VCaP (cell line): ENCODE measurements at regions not wholly inside any gene's neighbourhood (a gene's known extent, or its start where the extent isn't known, plus 50 kb on each side); places are given as distances from the start of the nearest gene placed in this dataset.

ENCODE experiments used
- H3K27ac ChIP-seq: fragments of 450-650 bp; 2 replicates; pipeline ENCODE4 v1.5.1; 2017
- TF ChIP-seq, protein P1 (sequence below): fragments of 450-650 bp; conservative IDR thresholded peaks from 2 replicates; pipeline ENCODE4 v1.5.1; 2017; ENCODE audit warnings: mild to moderate bottlenecking, moderate library complexity

DNA sequence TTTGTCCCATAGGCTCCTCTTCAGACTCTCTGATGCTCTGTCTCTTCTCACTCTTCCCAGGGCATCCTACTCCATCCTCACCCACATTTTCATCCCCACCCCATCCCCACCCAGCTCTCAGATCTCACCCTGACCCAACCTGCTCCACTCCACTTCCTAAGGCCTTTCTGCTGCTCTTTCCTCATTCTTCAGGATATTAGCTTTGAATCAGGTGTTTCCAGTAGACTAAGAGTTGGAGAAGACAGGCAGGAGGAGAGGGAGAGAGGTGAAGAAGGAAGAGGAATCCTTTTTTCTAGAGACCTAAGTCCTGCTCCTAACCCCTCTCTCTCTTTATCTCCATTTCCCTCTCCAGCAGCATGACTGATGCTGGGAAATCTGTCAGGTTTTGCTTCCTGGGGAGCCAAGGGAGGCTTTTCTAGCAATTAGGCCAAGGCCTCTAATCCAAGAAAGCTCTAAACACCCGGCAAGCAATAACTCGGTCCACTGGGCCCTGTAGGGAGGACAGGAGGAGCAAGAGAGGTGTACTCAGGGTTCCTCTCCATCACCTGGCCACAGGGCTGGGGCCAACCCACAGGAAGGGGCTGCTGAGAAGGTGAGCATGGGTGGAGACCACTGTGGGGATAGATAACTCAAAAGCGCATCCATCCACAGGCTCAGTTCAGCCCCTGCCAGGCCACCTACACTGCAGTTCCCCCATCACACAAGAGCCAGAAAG lies 133.3 kb downstream of the TMEM132E start:
- TF ChIP-seq, protein P1, sequence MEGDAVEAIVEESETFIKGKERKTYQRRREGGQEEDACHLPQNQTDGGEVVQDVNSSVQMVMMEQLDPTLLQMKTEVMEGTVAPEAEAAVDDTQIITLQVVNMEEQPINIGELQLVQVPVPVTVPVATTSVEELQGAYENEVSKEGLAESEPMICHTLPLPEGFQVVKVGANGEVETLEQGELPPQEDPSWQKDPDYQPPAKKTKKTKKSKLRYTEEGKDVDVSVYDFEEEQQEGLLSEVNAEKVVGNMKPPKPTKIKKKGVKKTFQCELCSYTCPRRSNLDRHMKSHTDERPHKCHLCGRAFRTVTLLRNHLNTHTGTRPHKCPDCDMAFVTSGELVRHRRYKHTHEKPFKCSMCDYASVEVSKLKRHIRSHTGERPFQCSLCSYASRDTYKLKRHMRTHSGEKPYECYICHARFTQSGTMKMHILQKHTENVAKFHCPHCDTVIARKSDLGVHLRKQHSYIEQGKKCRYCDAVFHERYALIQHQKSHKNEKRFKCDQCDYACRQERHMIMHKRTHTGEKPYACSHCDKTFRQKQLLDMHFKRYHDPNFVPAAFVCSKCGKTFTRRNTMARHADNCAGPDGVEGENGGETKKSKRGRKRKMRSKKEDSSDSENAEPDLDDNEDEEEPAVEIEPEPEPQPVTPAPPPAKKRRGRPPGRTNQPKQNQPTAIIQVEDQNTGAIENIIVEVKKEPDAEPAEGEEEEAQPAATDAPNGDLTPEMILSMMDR = no peak

DNA sequence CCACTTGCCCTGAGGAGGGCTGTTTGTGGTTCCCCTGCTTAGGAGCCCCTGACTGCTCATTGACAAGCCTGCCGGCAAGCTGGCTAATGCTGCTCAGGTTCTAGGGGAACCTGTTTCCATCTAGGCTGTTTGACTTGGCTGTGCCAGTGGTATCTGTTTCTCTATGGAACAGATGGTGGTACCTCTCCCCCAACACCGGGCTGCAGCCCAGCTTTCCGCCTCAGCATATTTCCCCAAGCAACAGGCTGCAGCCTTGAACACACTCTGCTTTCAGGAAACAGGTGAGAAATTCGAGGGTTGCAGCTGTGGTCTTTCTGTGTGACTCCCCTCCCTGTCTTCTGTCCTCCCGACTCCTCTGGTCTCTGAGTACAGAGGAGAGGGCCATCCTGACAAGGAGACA lies 132.3 kb downstream of the TMEM132E start:
- TF ChIP-seq, protein P1 = no peak
- H3K27ac ChIP-seq = no peak overlapping the region

More for the DNA sequence above, 133.3 kb downstream of the TMEM132E start:
- H3K27ac ChIP-seq = no peak overlapping the region

DNA sequence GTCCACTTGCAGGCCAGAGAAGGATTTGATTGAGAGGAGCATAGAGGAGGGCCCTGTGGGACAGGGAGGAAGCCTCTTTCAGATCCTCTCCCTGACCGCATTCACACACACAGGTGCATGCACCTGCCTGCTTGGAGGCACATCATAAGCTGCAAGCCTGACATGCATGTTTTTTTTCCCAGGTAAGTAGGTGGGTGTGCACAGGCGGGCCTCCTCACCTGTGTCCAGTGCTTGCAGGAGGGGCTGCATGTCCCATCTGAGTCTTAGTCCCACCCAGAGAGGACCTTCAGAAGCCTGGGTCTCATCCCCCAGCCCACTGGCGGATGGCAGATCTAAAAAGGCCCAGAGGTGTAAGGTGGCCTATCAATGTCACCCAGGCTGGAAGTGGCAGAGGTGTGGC lies 130.8 kb downstream of the TMEM132E start:
- TF ChIP-seq, protein P1 = no peak
- no peak overlapping the region for H3K27ac ChIP-seq

DNA sequence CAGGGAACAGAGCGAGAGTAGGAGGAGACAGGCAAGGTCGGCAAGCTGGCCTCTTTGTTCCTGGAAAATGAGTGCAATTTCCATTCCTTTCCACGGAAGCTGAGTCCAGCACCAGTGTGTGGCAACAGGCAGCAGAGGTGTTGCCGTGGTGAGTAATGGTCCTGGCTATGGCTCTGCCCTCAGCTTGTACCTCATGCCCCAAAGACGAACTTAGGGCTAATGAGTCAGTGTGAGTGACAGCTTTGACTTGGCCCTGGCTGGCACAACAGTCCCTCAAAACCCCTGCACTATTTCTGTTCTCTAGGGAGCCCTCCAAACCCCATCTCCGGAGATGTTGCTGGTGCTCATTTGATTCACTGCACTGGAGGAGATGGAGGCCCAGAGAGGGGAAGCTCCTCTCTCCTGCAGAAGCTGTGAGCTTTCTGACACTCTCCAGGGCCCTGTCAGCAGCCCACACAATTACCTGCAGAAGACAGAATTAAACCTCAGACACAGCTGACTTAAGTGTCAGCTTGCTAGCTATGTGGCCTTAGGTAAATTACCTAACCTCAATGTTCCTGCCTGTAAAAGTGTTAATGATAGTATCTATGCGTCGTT lies 129.9 kb downstream of the TMEM132E start:
- TF ChIP-seq, protein P1 = no peak
- no peak overlapping the region for H3K27ac ChIP-seq

DNA sequence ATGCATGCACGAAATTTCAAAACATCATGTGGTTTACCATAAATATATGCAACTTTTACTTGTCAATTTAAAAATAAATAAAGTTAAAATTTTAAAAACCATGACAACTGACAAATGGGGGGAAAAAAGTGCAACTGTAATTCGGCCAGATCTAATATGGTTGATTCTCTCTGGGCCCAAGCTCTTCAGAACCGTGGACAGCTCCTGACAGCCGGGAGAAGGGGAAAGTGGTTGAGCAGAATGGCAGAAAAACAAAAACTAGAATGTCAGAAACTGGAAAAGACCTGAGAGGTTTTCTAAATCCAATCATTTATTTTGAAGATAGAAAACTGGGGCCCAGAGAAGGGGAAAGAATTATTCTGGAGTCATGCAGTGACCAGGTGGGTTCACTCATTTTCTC lies 126.6 kb downstream of the TMEM132E start:
- H3K27ac ChIP-seq = no peak overlapping the region
- TF ChIP-seq, protein P1 = no peak

DNA sequence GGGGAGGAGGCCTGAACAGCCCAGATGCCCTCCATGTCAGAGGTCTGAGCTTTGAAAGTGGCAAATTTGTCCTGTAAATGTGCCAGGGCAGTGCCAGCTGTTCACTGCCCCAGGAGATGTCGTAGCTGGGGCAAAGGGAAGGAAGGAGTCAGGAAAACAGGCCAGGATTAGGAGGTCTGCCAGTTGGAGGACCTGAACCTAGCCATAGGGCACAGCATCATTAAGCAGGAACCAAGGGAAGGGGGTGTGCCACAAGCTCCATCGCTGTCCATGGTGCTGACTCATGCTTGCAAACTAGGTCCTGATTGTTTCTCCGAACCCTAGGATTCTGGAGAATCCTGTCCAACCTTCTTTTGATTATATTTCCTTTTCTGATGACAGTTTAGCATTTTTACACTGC lies 124.2 kb downstream of the TMEM132E start:
- no peak overlapping the region for H3K27ac ChIP-seq
- TF ChIP-seq, protein P1 = no peak

DNA sequence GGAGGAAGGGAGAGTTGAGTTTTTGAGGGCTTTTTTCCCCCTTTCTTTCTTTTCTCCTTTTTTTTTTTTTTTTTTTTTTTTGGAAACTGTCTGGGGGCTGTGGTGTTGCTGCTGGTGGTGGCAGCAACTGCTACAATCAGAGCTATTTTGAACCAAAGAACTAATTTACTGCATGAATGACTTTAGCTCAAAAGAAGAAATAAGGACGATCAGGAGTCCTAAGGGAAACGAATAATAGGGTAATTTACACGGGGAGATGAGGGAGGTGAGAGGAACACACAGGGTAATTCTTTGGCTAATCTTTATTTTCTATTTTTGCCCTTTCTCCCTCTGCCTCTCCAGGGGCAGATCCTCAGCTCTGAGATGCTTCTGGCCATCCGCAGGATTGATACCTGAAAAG lies 119.8 kb downstream of the TMEM132E start:
- no peak overlapping the region for H3K27ac ChIP-seq
- TF ChIP-seq, protein P1 = no peak
